Natural killer cell (primary cell): ENCODE measurements at regions not wholly inside any gene's neighbourhood (a gene's known extent, or its start where the extent isn't known, plus 50 kb on each side); places are given as distances from the start of the nearest gene placed in this dataset.

Experiments used
- ATAC-seq, 3 donors: fragments of 150-1000 bp in 2 of 3; fragments of 200-7000 bp in 1 of 3; cut with Tn5 transposase; 1 replicate in 1 of 3; 2 replicates in 2 of 3; pipeline ENCODE4 v1.10.0; 2021; ENCODE audit warnings: mild to moderate bottlenecking in 2 of 3, moderate library complexity in 2 of 3
- DNase-seq, 2 donors: peaks; one replicate each; pipeline versions ENCODE4 v3.0.0 to v3.0.0-alpha.2; 2013 to 2021; ENCODE audit warnings: mixed read lengths in 1 of 2
- H3K27ac ChIP-seq: one replicate; pipeline ENCODE4 v1.5.1; 2013; ENCODE audit warnings: mild to moderate bottlenecking, low read length
- H3K27me3 ChIP-seq: one replicate; pipeline ENCODE4 v1.6.1; 2013; ENCODE audit warnings: low read length; ENCODE audit not compliant: control insufficient read depth, insufficient read depth
- H3K36me3 ChIP-seq: one replicate; pipeline ENCODE4 v1.6.1; 2013; ENCODE audit warnings: low read length; ENCODE audit not compliant: control insufficient read depth, insufficient read depth
- H3K4me1 ChIP-seq: one replicate; pipeline ENCODE4 v1.6.1; 2013; ENCODE audit warnings: low read length; ENCODE audit not compliant: control insufficient read depth, insufficient read depth
- H3K4me3 ChIP-seq: one replicate; pipeline ENCODE4 v1.5.1; 2013; ENCODE audit warnings: low read length
- H3K9me3 ChIP-seq: one replicate; pipeline ENCODE4 v1.6.1; 2013; ENCODE audit warnings: low read length; ENCODE audit not compliant: control insufficient read depth, insufficient read depth
- H3K27ac Mint-ChIP-seq, 2 donors: one replicate each; pipeline ENCODE4 v1.8.0; 2022; ENCODE audit warnings: mild to moderate bottlenecking in 2 of 2, mixed read lengths in 2 of 2, moderate library complexity in 1 of 2
- H3K27me3 Mint-ChIP-seq, 2 donors: one replicate each; pipeline ENCODE4 v1.8.0; 2022; ENCODE audit warnings: low read depth in 2 of 2, mixed read lengths in 2 of 2
- H3K36me3 Mint-ChIP-seq: one replicate; pipeline ENCODE4 v1.8.0; 2022; ENCODE audit warnings: mixed read lengths
- H3K4me1 Mint-ChIP-seq, 2 donors: one replicate each; pipeline ENCODE4 v1.8.0; 2022; ENCODE audit warnings: mixed read lengths in 2 of 2
- H3K4me3 Mint-ChIP-seq: one replicate; pipeline ENCODE4 v1.8.0; 2022; ENCODE audit warnings: mild to moderate bottlenecking, moderate library complexity, mixed read lengths
- H3K9me3 Mint-ChIP-seq, 2 donors: one replicate each; pipeline ENCODE4 v1.8.0; 2022; ENCODE audit warnings: mixed read lengths in 2 of 2
- CTCF ChIP-seq: fragments of 200-600 bp; IDR thresholded peaks from one replicate; pipeline ENCODE4 v1.8.0; 2022; ENCODE audit warnings: antibody characterized with exemption
- WGBS: methylation state at CpG from one replicate; pipeline ENCODE4 v1.1.7; 2013; ENCODE audit warnings: missing lambda C conversion rate; ENCODE audit not compliant: insufficient coverage; 5-methylcytosine and 5-hydroxymethylcytosine counted together
- intact Hi-C: fragments of 100-400 bp; cut with micrococcal nuclease; formaldehyde crosslinking; loops from one replicate; pipeline ENCODE4 v1.14.2; 2022

- Mint-ChIP-seq H3K27ac (no peak overlapping the region), H3K4me1 (no peaks in the 10 kb centered on the region), H3K36me3 (peaks cover 7% of the 10 kb centered on the region), H3K4me3 (no peak overlapping the region), H3K9me3 (peaks cover 8% of the 10 kb centered on the region in 2 donors), H3K27me3 (peaks cover 0 to 7% of the 10 kb centered on the region in 2 donors)
- ATAC-seq (no peak), DNase-seq (no peak)
- Histone ChIP-seq H3K36me3 (no peaks in the 10 kb centered on the region), H3K9me3 (peaks cover 8% of the 10 kb centered on the region), H3K4me1 (no peaks in the 10 kb centered on the region), H3K4me3 (no peak overlapping the region), H3K27ac (no peak overlapping the region), H3K27me3 (no peaks in the 10 kb centered on the region)
- TF ChIP-seq CTCF, result no peak
- 63% methylated on average over 2 of the region's 3 CpGs for WGBS
- intact Hi-C loops, result no loop called here
These were observed 226.1 kb upstream of the F9 start for GRCh38 chrX:139304471-139304870.

GRCh38 chrX:139299309-139299708, 231.2 kb upstream of the F9 start:
- DNase-seq (no peak), ATAC-seq (no peak)
- no peak for TF ChIP-seq CTCF
- no peaks in the 10 kb centered on the region for H3K9me3 Mint-ChIP-seq
- Histone ChIP-seq H3K4me1 (no peaks in the 10 kb centered on the region), H3K9me3 (no peaks in the 10 kb centered on the region), H3K27ac (no peak overlapping the region), H3K4me3 (no peak overlapping the region), H3K36me3 (no peaks in the 10 kb centered on the region), H3K27me3 (no peaks in the 10 kb centered on the region)
- H3K4me3 Mint-ChIP-seq, result no peak overlapping the region
- no peaks in the 10 kb centered on the region for H3K36me3 Mint-ChIP-seq
- no peaks in the 10 kb centered on the region for H3K4me1 Mint-ChIP-seq
- intact Hi-C loops, result no loop called here
- H3K27me3 Mint-ChIP-seq, result peaks cover 0 to 3% of the 10 kb centered on the region in 2 donors
- no peak overlapping the region for H3K27ac Mint-ChIP-seq

GRCh38 chrX:139298437-139298836, 232.1 kb upstream of the F9 start:
- no peak for ATAC-seq
- no peak for DNase-seq
- Mint-ChIP-seq H3K4me1 (no peaks in the 10 kb centered on the region), H3K9me3 (no peaks in the 10 kb centered on the region), H3K4me3 (no peak overlapping the region), H3K36me3 (no peaks in the 10 kb centered on the region), H3K27me3 (peaks cover 0 to 3% of the 10 kb centered on the region in 2 donors), H3K27ac (no peak overlapping the region)
- Histone ChIP-seq H3K4me1 (no peaks in the 10 kb centered on the region), H3K9me3 (no peaks in the 10 kb centered on the region), H3K27me3 (no peaks in the 10 kb centered on the region), H3K27ac (no peak overlapping the region), H3K36me3 (no peaks in the 10 kb centered on the region), H3K4me3 (no peak overlapping the region)
- no peak for TF ChIP-seq CTCF
- intact Hi-C loops, result no loop called here

GRCh38 chrX:139297638-139298037, 232.9 kb upstream of the F9 start:
- H3K27me3 ChIP-seq, result no peaks in the 10 kb centered on the region

More at GRCh38 chrX:139297638-139298037, 232.9 kb upstream of the F9 start:
- no peaks in the 10 kb centered on the region for H3K9me3 ChIP-seq
- DNase-seq (no peak), ATAC-seq (no peak)
- intact Hi-C loops, result no loop called here
- WGBS, result 50% methylated on average over 1 of the region's 1 CpG
- H3K9me3 Mint-ChIP-seq, result no peaks in the 10 kb centered on the region
- H3K36me3 Mint-ChIP-seq, result no peaks in the 10 kb centered on the region
- no peaks in the 10 kb centered on the region for H3K36me3 ChIP-seq
- no peak overlapping the region for H3K4me3 ChIP-seq
- no peak for TF ChIP-seq CTCF
- no peaks in the 10 kb centered on the region for H3K4me1 ChIP-seq
- no peak overlapping the region for H3K4me3 Mint-ChIP-seq
- H3K27me3 Mint-ChIP-seq, result peaks cover 1 to 3% of the 10 kb centered on the region in 2 donors
- H3K27ac Mint-ChIP-seq, result no peak overlapping the region
- H3K4me1 Mint-ChIP-seq, result no peaks in the 10 kb centered on the region
- no peak overlapping the region for H3K27ac ChIP-seq
